Ovary (tissue), 7 donors: ENCODE measurements at regions not wholly inside any gene's neighbourhood (a gene's known extent, or its start where the extent isn't known, plus 50 kb on each side); places are given as distances from the start of the nearest gene placed in this dataset.

Experiments
- DNase-seq, 5 donors: peaks; one replicate each; pipeline ENCODE4 v3.0.0-alpha.2; 2019 to 2020
- H3K27ac ChIP-seq, 2 donors: fragments of 200-600 bp; one replicate each; pipeline versions ENCODE4 v1.5.1 to v1.8.0; 2019 to 2022
- H3K27me3 ChIP-seq: fragments of 200-600 bp; one replicate; pipeline ENCODE4 v1.8.0; 2022
- H3K36me3 ChIP-seq: fragments of 200-600 bp; sonication (generic); one replicate; pipeline ENCODE4 v1.5.1; 2019
- H3K4me1 ChIP-seq: one replicate; pipeline ENCODE4 v1.8.1; 2013; ENCODE audit warnings: mild to moderate bottlenecking, moderate library complexity; ENCODE audit not compliant: insufficient read depth
- H3K4me3 ChIP-seq: fragments of 200-600 bp; sonication (generic); one replicate; pipeline ENCODE4 v1.5.1; 2017
- H3K9me3 ChIP-seq, 2 donors: fragments of 200-600 bp in 1 of 2; sonication (generic) in 1 of 2; one replicate each; pipeline versions ENCODE4 v1.5.1 to v1.8.1; 2013 to 2019; ENCODE audit warnings: mild to moderate bottlenecking in 1 of 2, moderate library complexity in 1 of 2
- CTCF ChIP-seq, 3 donors: fragments of 450-650 bp in 2 of 3; fragments of 200-600 bp in 1 of 3; IDR thresholded peaks; one replicate each; pipeline versions ENCODE4 v1.5.1 to v1.8.0; 2016 to 2022; ENCODE audit warnings: antibody characterized with exemption in 3 of 3, mild to moderate bottlenecking in 1 of 3
- EP300 ChIP-seq: sonication (generic); formaldehyde crosslinking; IDR thresholded peaks from one replicate; pipeline ENCODE4 v1.6.1; 2017; ENCODE audit warnings: antibody characterized with exemption
- POLR2A ChIP-seq: fragments of 450-650 bp; IDR thresholded peaks from one replicate; pipeline ENCODE4 v1.6.1; 2017; ENCODE audit warnings: antibody characterized with exemption, mild to moderate bottlenecking, moderate library complexity
- WGBS, 3 donors: extraction: QIAGEN DNeasy Blood & Tissue Kit in 1 of 3; methylation state at CpG; one replicate each; pipeline versions ENCODE4 v1.1.5 to v1.1.7; 2013 to 2017; 5-methylcytosine and 5-hydroxymethylcytosine counted together
- intact Hi-C, 4 donors: fragments of 100-400 bp; cut with DNase I; formaldehyde crosslinking; loops; one replicate each; pipeline versions ENCODE4 v1.11.0 to v1.15.1; 2022 to 2023
- donor health status: DM: no; HTN: no; CAD: no; lungs with moderate emphysema.
- donor health status: DM: no; HTN: no; CAD: no.
- donor health status: Bipolar disorder and iron deficiency.
- donor health status: DM: no; HTN: no; CAD: no.
- donor health status: DM: yes; HTN: yes; CAD: no.

DNA sequence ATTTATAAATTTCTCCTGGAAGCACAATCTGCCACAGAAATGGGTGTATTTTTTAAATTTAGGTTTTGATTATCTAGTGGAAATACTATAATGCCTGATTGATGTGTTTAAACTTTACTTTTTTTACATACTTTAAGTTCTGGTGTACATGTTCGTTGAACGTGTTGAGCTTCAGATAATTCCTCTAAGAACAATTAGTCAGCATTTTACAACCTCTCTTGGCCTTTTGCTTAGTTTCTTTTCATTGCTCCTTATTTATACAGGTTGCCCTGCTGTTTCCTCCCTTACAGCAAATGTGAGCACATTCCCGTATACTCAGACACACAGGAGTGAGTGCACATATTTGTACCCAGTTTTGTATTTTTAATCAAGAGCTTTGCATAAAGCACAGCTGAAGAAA, 1038.9 kb downstream of the BRINP3 start:
- 50 to 68% (median 58%) methylated on average over 3 of the region's 3 CpGs for WGBS, 3 donors

GRCh38 chr1:189463166-189463565, 1014.5 kb downstream of the BRINP3 start:
- 58 to 63% (median 59%) methylated on average over 4 of the region's 4 CpGs for WGBS, 3 donors
- intact Hi-C loops: no loop called here
- no peaks in the 10 kb centered on the region for H3K4me1 ChIP-seq

More for the DNA sequence above, 1038.9 kb downstream of the BRINP3 start:
- no peaks in the 10 kb centered on the region for H3K9me3 ChIP-seq
- H3K36me3 ChIP-seq: no peaks in the 10 kb centered on the region
- H3K4me1 ChIP-seq: no peaks in the 10 kb centered on the region
- no peak overlapping the region for H3K4me3 ChIP-seq
- no peaks in the 10 kb centered on the region for H3K27me3 ChIP-seq
- TF ChIP-seq CTCF (IDR thresholded peaks at IDR 0.05) (no peak), POLR2A (no peak), EP300 (no peak)
- intact Hi-C loops: loop anchor here in 1 of 4 donors (5.0 kb wide), 1 partner anchor 47 kb away; no protein-coding TSS in a partner anchor
- no peak overlapping the region for H3K27ac ChIP-seq
- no peak for DNase-seq

DNA sequence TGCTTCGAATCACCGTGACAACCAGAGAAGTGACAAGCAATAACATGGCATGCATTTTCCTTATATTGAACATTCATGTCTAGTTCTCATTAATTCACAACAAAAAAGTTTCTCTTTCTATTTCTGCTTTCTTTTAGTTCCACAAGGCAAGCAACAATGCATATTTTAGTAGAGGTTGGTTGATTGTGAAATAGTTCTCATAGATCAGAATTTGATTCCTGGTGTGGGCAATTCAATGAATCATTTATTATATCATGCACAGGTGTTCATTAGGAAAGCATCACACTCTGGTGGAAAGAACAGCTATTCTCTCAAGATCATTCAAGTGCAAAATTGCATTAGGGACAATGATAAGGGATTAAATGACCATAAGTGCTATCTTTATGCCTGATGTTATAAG, 980.9 kb downstream of the BRINP3 start:
- 78 to 83% (median 81%) methylated on average over 2 of the region's 2 CpGs for WGBS, 3 donors
- TF ChIP-seq CTCF (IDR thresholded peaks at IDR 0.05) (no peak), EP300 (no peak), POLR2A (no peak)
- Histone ChIP-seq H3K4me1 (no peaks in the 10 kb centered on the region), H3K9me3 (no peaks in the 10 kb centered on the region), H3K27ac (no peak overlapping the region), H3K27me3 (no peaks in the 10 kb centered on the region), H3K4me3 (no peak overlapping the region), H3K36me3 (no peaks in the 10 kb centered on the region)
- DNase-seq: no peak
- intact Hi-C loops: no loop called here

More at GRCh38 chr1:189463166-189463565, 1014.5 kb downstream of the BRINP3 start:
- H3K4me3 ChIP-seq: no peak overlapping the region
- H3K27ac ChIP-seq: no peak overlapping the region
- TF ChIP-seq POLR2A (no peak), EP300 (no peak), CTCF (IDR thresholded peaks at IDR 0.05) (no peak)
- no peaks in the 10 kb centered on the region for H3K27me3 ChIP-seq
- no peaks in the 10 kb centered on the region for H3K9me3 ChIP-seq
- H3K36me3 ChIP-seq: no peaks in the 10 kb centered on the region
- no peak for DNase-seq

DNA sequence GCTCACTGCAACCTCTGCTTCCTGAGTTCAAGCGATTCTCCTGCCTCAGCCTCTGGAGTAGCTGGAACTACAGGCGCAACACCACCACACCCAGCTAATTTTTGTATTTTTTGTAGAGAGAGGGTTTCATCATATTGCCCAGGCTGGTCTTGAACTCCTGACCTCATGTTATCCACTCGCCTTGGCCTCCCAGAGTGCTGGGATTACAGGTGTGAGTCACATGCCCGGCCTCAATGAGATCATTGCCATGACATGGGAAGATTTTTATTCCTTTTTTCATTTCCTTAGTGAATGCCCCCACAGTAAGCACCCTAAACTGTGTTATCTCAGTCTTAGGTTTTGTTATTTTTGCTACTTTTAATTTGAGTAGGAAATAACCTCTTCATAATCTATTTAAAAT, 977.9 kb downstream of the BRINP3 start:
- 85 to 97% (median 91%) methylated on average over 4 of the region's 4 CpGs for WGBS, 3 donors
- no peaks in the 10 kb centered on the region for H3K27me3 ChIP-seq
- H3K27ac ChIP-seq: no peak overlapping the region
- no peaks in the 10 kb centered on the region for H3K4me1 ChIP-seq
- no peak overlapping the region for H3K4me3 ChIP-seq
- DNase-seq: no peak
- intact Hi-C loops: no loop called here
- H3K9me3 ChIP-seq: no peaks in the 10 kb centered on the region
- no peak for TF ChIP-seq POLR2A
- TF ChIP-seq CTCF (IDR thresholded peaks at IDR 0.05): no peak
- no peak for TF ChIP-seq EP300
- H3K36me3 ChIP-seq: no peaks in the 10 kb centered on the region
